Neuron (in vitro differentiated cells): ENCODE measurements at regions not wholly inside any gene's neighbourhood (a gene's known extent, or its start where the extent isn't known, plus 50 kb on each side); places are given as distances from the start of the nearest gene placed in this dataset.

Experiments used
- H2AFZ ChIP-seq: one replicate; pipeline ENCODE4 v1.6.1; 2013; ENCODE audit warnings: low read depth, mild to moderate bottlenecking, inconsistent platforms, low read length, moderate library complexity
- H3K27me3 ChIP-seq: one replicate; pipeline ENCODE4 v1.6.1; 2013; ENCODE audit warnings: low read length; ENCODE audit not compliant: insufficient read depth
- H3K36me3 ChIP-seq: one replicate; pipeline ENCODE4 v1.6.1; 2013; ENCODE audit warnings: low read length; ENCODE audit not compliant: insufficient read depth
- H3K4me1 ChIP-seq: one replicate; pipeline ENCODE4 v1.6.1; 2013; ENCODE audit warnings: low read length; ENCODE audit not compliant: insufficient read depth
- H3K4me3 ChIP-seq: 2 replicates; pipeline ENCODE4 v1.5.1; 2013; ENCODE audit warnings: mild to moderate bottlenecking, low read length, moderate library complexity
- H3K9me3 ChIP-seq: one replicate; pipeline ENCODE4 v1.6.1; 2013; ENCODE audit warnings: low read length

DNA sequence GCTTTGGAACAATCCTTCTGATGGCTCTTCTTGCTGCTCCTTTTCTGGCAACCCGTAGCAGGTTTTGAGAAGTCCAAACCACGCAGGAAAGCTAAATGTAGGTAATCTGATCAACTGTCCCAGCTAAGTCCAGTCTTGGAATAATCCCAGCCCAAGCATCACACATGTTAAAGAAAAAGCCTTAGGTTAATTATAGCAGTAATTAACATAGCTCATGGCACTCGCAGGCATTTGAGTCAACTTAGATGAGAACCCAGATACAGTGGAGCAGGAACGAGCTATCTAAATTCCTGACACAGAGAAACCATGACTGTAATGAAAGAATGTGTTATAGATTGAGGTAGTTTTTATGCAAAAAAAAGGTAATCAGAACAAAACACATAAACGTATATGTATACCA lies 844.8 kb downstream of the CDH9 start:
- H3K27me3 ChIP-seq: no peaks in the 10 kb centered on the region
- H3K9me3 ChIP-seq: no peaks in the 10 kb centered on the region
- H3K4me1 ChIP-seq: no peaks in the 10 kb centered on the region
- H3K36me3 ChIP-seq: no peaks in the 10 kb centered on the region
- no peak overlapping the region for H2AFZ ChIP-seq
- H3K4me3 ChIP-seq: no peak overlapping the region

DNA sequence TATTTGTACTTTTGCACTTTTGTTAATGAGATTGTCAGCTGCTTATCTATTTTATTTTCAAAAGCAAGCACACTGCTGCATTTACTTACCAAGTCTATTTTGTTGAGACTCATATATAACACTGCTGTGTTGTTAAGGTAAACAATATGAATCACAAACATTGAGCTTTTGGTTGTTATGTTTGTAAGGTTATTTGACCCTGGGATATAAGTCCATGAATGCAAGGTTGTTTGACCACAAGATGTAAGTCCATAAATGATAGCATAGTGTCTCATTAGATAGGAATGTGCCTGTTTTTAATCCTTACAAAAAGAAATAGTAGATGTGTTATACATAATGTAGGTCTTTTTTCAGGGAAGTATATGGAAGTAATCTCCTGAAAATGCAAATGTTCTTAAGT lies 845.9 kb downstream of the CDH9 start:
- H3K9me3 ChIP-seq: no peaks in the 10 kb centered on the region
- H3K27me3 ChIP-seq: no peaks in the 10 kb centered on the region
- no peaks in the 10 kb centered on the region for H3K36me3 ChIP-seq
- H3K4me1 ChIP-seq: no peaks in the 10 kb centered on the region
- no peak overlapping the region for H3K4me3 ChIP-seq
- no peak overlapping the region for H2AFZ ChIP-seq

DNA sequence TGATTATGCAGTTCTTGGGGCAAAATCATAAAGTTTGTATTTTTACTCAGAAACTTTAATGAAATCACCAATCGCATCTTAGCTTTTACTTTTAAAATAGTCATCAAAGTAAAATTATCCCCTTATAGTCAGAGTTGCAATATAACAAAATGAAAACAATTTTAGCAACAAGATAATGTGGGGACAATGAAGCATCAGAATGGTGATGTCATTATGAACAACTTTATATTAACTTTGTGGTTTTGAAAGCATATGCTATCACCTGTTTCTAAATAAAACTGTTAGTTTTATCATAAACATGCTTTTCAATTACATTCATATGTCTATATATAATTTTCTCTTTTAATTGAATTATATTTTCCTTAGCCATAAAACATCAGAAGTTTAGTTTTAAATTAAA lies 856.8 kb downstream of the CDH9 start:
- Histone ChIP-seq H3K9me3 (no peaks in the 10 kb centered on the region), H3K27me3 (no peaks in the 10 kb centered on the region), H3K36me3 (no peaks in the 10 kb centered on the region), H3K4me3 (no peak overlapping the region), H2AFZ (no peak overlapping the region), H3K4me1 (no peaks in the 10 kb centered on the region)

DNA sequence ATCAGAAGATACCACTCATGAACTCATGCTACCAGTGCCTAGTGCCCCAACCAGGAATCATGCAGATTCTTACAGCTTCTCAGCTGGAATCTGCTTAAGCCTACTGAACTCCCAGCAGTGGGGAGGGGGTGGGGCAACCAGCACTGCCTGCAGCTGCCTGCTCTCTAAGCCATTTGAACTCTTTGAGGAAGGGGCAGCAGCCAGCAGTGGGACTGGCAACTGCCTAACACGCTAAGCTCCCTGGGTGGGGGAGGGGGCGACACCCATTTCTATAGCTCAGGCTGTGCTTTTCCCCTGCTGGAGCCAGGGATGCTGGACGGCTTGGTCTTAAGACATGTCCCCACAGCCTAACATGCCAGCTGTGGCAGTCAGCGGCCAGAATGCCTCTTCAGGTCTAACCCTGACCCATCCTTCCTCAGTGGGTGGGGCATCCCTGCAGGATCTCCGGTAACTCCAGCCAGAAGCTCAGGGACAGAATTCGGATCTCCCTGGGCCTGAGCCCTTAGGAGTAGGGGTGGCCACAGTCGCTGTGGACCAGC lies 889.7 kb downstream of the CDH9 start:
- no peak overlapping the region for H2AFZ ChIP-seq
- H3K4me3 ChIP-seq: no peak overlapping the region
- H3K9me3 ChIP-seq: no peaks in the 10 kb centered on the region
- no peaks in the 10 kb centered on the region for H3K27me3 ChIP-seq
- no peaks in the 10 kb centered on the region for H3K36me3 ChIP-seq
- no peaks in the 10 kb centered on the region for H3K4me1 ChIP-seq

DNA sequence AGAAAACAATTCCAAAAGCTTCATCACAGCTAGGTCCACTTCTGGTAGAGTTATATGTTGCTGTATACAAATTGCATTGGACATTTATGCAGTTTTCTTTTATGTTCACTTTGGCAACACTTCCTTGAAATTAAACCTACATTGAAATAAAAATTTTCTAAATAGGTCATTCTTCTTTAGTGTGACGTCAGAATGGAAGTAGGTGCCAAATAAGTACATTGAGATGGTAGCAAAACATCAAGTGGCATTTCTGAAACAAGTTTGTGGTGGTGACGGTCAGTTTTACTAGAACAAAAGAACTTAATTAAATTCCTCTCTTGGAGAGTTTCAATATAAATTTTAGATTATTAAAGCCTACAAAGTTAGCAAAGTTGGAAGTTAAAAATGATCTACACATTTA lies 895.1 kb downstream of the CDH9 start:
- Histone ChIP-seq H2AFZ (no peak overlapping the region), H3K27me3 (no peaks in the 10 kb centered on the region), H3K4me3 (no peak overlapping the region), H3K4me1 (no peaks in the 10 kb centered on the region), H3K36me3 (no peaks in the 10 kb centered on the region), H3K9me3 (no peaks in the 10 kb centered on the region)

DNA sequence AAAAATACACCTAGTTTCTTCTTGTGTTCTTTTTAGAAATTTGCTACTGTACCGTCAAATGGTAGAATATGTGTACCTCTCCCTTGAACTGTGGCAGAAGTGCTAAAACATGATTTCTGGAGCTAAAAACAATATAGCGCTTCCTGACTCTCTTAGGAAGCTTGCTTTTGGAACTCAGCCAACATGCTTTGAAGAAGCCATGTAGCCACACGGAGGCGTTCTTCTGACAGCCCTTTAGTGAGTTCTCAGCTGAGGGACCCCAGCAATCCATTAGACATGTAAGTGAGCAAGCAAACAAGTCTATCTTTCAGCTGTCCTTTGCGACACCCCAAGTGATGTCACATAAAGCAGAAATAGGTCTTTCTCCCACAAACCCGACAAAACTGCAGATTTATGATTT lies 917.0 kb downstream of the CDH9 start:
- H3K36me3 ChIP-seq: no peaks in the 10 kb centered on the region
- no peak overlapping the region for H2AFZ ChIP-seq
- no peaks in the 10 kb centered on the region for H3K4me1 ChIP-seq
- no peaks in the 10 kb centered on the region for H3K9me3 ChIP-seq
- no peak overlapping the region for H3K4me3 ChIP-seq
- no peaks in the 10 kb centered on the region for H3K27me3 ChIP-seq

DNA sequence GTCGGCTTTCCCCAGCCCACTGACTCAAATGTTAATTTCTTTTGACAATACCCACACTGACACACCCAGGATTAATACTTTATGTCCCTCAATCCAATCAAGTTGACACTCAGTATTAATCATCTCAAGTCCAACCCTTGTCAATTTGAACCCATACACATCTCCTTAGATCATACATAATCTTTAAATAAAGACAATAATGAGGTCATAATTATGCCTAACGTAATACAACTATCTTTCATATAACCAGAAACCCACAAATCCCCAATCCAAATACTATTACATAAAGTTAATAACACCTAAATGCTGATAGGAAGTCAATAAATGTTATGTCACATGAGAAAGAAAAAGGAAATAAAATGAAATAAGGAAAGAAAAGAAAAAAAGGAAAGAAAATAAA lies 934.2 kb downstream of the CDH9 start:
- H3K4me1 ChIP-seq: no peaks in the 10 kb centered on the region
- no peaks in the 10 kb centered on the region for H3K9me3 ChIP-seq
- no peaks in the 10 kb centered on the region for H3K36me3 ChIP-seq
- no peak overlapping the region for H2AFZ ChIP-seq
- H3K27me3 ChIP-seq: no peaks in the 10 kb centered on the region
- H3K4me3 ChIP-seq: no peak overlapping the region

DNA sequence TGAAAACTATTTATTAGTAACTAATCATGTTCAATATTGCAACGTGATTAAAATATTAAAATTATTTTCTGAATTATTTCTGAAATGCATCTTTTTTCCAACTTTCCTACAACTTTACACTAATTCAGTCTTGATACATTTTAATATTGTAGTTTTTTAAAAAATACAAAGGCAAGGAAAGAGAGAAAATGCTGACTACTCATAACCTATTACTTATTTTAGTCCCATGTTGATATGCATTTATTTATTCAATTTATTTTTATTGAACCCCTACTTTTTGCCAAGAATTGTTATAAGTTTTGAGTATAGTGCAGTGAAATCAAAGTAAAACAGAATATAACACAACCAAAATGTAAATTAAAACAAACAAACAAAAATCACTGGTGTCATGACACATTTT lies 978.2 kb downstream of the CDH9 start:
- no peak overlapping the region for H3K4me3 ChIP-seq
- no peaks in the 10 kb centered on the region for H3K4me1 ChIP-seq
- H3K27me3 ChIP-seq: no peaks in the 10 kb centered on the region
- H2AFZ ChIP-seq: no peak overlapping the region
- H3K9me3 ChIP-seq: no peaks in the 10 kb centered on the region
- H3K36me3 ChIP-seq: no peaks in the 10 kb centered on the region

DNA sequence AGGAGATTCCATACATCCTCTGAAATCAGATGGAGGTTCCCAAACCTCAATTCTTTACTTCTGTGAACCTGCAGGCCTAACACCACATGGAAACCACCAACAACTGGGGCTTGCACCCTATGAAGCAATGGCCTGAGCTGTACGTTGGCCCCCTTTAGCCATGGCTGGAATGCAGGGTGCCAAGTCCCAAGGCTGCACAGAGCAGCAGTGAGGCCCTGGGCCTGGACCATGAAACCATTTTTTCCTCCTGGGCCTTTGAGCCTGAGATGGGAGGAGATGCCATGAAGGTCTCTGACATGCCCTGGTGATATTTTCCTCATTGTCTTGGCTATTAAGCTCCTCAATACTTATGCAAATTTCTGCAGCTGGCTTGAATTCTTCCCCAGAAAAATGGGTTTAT lies 983.8 kb downstream of the CDH9 start:
- no peaks in the 10 kb centered on the region for H3K4me1 ChIP-seq

DNA sequence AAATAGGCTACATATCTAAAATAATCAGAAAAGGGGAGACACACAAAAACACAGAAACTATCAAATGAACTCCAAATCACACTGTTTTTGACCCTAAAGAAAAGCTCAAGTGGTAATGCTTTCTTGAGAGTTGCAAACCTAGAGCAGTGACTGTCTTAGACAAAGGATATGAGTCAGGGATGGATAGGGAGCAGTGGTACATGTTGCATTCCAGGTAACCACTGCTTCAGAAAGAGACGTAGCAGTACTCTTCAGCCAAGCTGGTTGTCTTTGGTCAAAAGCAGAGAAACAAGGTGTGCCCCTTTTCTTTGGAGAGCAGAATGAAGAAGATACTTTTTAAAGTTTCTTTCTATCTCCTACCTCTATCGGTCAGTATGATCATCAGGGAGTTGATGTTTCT lies 1003.6 kb downstream of the CDH9 start:
- no peaks in the 10 kb centered on the region for H3K27me3 ChIP-seq
- no peak overlapping the region for H2AFZ ChIP-seq
- no peaks in the 10 kb centered on the region for H3K9me3 ChIP-seq
- H3K36me3 ChIP-seq: no peaks in the 10 kb centered on the region
- H3K4me1 ChIP-seq: no peaks in the 10 kb centered on the region
- H3K4me3 ChIP-seq: no peak overlapping the region

More for the DNA sequence above, 983.8 kb downstream of the CDH9 start:
- no peaks in the 10 kb centered on the region for H3K27me3 ChIP-seq
- H3K36me3 ChIP-seq: no peaks in the 10 kb centered on the region
- no peaks in the 10 kb centered on the region for H3K9me3 ChIP-seq
- H3K4me3 ChIP-seq: no peak overlapping the region
- no peak overlapping the region for H2AFZ ChIP-seq

DNA sequence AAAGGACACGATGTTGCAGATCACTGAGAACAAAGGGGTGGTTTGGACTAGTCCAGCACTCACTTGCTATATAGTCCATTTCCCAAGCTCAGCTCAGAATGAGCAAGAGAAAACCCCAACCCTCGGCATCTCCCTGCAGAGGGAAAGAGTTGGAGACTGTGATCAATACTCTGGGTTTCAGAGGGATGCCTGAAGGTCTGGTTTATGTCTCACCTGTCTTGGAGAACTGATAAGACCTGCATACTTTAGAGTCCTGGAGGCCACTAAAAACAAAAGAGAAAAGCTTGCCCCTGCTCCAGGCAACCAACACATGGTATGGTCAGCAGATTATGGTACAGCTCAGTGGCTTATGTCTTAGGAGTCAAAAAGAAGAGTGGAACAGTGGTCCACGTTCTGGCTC lies 1006.9 kb downstream of the CDH9 start:
- Histone ChIP-seq H3K36me3 (no peaks in the 10 kb centered on the region), H3K27me3 (no peaks in the 10 kb centered on the region), H3K9me3 (no peaks in the 10 kb centered on the region), H3K4me3 (no peak overlapping the region), H2AFZ (no peak overlapping the region), H3K4me1 (no peaks in the 10 kb centered on the region)

DNA sequence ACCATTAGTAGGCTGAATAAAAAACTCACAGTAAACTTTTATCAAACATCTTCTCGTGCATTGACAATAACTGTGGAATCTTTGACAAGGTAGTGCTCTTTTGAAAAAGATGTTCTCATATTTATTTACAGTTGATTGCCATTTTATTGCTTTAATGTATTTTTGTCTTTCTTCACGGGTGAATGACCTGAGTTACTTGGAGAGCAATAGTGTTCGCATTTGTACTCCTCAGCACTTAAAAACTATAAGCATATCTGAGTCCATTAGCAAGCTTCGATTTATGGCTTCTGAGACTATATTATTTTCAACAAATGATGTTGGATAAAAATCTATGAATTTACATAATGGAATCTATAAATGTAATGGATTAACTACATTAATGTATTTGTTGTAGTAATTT lies 1012.3 kb downstream of the CDH9 start:
- no peaks in the 10 kb centered on the region for H3K4me1 ChIP-seq
- H3K27me3 ChIP-seq: no peaks in the 10 kb centered on the region
- no peaks in the 10 kb centered on the region for H3K36me3 ChIP-seq
- H2AFZ ChIP-seq: no peak overlapping the region
- H3K9me3 ChIP-seq: no peaks in the 10 kb centered on the region
- H3K4me3 ChIP-seq: no peak overlapping the region

DNA sequence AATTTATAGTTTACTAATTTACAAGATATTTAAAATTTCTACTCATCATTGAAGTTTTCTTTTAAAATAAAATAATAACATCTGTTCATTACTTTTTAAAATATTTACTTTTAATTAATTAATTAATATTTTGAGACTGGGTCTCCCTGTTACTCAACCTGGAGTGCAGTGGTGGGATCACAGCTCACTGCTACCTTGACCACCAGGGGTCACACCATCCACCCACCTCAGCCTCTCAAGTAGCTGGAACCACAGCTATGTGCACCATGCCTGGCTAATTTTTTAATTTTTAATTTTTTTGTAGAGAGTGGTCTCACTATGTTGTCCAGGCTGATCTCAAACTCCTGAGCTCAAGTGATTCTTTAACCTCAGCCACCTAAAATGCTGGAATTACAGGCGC lies 1013.6 kb downstream of the CDH9 start:
- Histone ChIP-seq H3K36me3 (no peaks in the 10 kb centered on the region), H3K9me3 (no peaks in the 10 kb centered on the region), H2AFZ (no peak overlapping the region), H3K4me3 (no peak overlapping the region), H3K27me3 (no peaks in the 10 kb centered on the region), H3K4me1 (no peaks in the 10 kb centered on the region)

DNA sequence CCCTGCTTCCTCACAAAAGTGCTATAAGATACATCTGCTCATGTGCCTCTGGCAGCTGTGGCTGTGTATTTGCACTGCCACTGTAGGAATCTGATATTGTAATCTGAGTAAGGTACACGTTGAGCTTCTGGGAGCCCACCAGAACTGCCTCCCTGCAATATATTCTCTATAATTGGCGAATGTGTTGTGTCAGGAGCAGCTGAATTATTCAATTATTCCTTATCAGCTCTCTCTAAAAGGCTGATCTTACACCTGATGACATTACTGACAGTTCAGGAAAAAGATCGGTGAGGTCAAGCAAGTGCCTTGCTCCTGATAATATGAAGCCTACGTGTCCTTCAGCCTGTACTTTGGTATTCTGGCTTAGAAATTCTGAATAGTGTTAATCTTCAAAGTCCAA lies 1015.0 kb downstream of the CDH9 start:
- no peak overlapping the region for H3K4me3 ChIP-seq
- H2AFZ ChIP-seq: no peak overlapping the region
- no peaks in the 10 kb centered on the region for H3K9me3 ChIP-seq
- H3K36me3 ChIP-seq: no peaks in the 10 kb centered on the region
- no peaks in the 10 kb centered on the region for H3K4me1 ChIP-seq
- no peaks in the 10 kb centered on the region for H3K27me3 ChIP-seq
